K562 (cell line): ENCODE measurements at regions not wholly inside any gene's neighbourhood (a gene's known extent, or its start where the extent isn't known, plus 50 kb on each side); places are given as distances from the start of the nearest gene placed in this dataset.
A peak's percentile ranks its signal among the peaks of the same experiment; 100 is the strongest.

Experiments
- ATAC-seq: fragments of 200-7000 bp; cut with Tn5 transposase; 3 replicates; pipeline ENCODE4 v1.9.1; 2020; ENCODE audit warnings: moderate library complexity
- BruUV-seq: library from RNA; stranded (reverse); fragments of 400-500 nt; replicated peaks from 2 replicates; lab custom pipeline; 2021; lab: Mats Ljungman, UMichigan
- CTCF ChIA-PET: fragments of 300-600 bp; formaldehyde crosslinking; extraction: SDS; loops from one replicate; lab custom pipeline; 2021; ENCODE audit warnings: low intra/inter-chr PET ratio; lab: Yijun Ruan, JAX
- POLR2A ChIA-PET: fragments of 300-600, 350-650 bp; sonication (Branson Sonifier 250); formaldehyde crosslinking; extraction: SDS; loops from one replicate; lab custom pipeline; 2021; ENCODE audit warnings: antibody characterized with exemption, inconsistent platforms; lab: Yijun Ruan, JAX
- DNase-seq, 4 experiments: peaks; one replicate each; pipeline versions ENCODE4 v3.0.0 to v3.0.0-alpha.2; 2011 to 2018; ENCODE audit warnings: low spot score in 3 of 4, mixed read lengths in 3 of 4; ENCODE audit errors: extremely low read depth in 1 of 4
- FAIRE-seq: peaks from 2 replicates; lab custom pipeline; 2011; peaks lifted over from hg19 to GRCh38; lab: Jason Lieb, UNC
- H2AFZ ChIP-seq: 2 replicates; pipeline ENCODE4 v1.6.0; 2011; ENCODE audit warnings: low read depth, low read length, control low read depth, inconsistent platforms
- H3K27ac ChIP-seq: fragments of 200-600 bp; 3 replicates; pipeline ENCODE4 v1.8.0; 2011; ENCODE audit warnings: low read depth, mild to moderate bottlenecking, control low read depth, inconsistent platforms, low read length, moderate library complexity, mixed read lengths; ENCODE audit errors: extremely low read depth
- H3K27me3 ChIP-seq, 2 experiments: fragments of 300-600 bp in 1 of 2; 2 replicates in 1 of 2; 3 replicates in 1 of 2; pipeline versions ENCODE4 v1.6.0 to v1.8.0; 2011; ENCODE audit warnings: inconsistent platforms in 2 of 2, low read length in 2 of 2, mild to moderate bottlenecking in 1 of 2, mixed read lengths in 1 of 2, moderate library complexity in 1 of 2; ENCODE audit not compliant: control insufficient read depth in 2 of 2, insufficient read depth in 2 of 2
- H3K36me3 ChIP-seq: fragments of 300-600 bp; 3 replicates; pipeline ENCODE4 v1.8.0; 2011; ENCODE audit warnings: mild to moderate bottlenecking, low read length, inconsistent platforms; ENCODE audit not compliant: control insufficient read depth, insufficient read depth
- H3K4me1 ChIP-seq, 2 experiments: fragments of 200-600 bp in 1 of 2; replicated peaks in 1 of 2; 2 replicates in 1 of 2; 3 replicates in 1 of 2; pipeline versions ENCODE4 v1.5.1 to v1.8.0; 2011; ENCODE audit warnings: inconsistent platforms in 2 of 2, low read length in 2 of 2, mild to moderate bottlenecking in 1 of 2, mixed read lengths in 1 of 2, moderate library complexity in 1 of 2; ENCODE audit not compliant: control insufficient read depth in 2 of 2, insufficient read depth in 2 of 2
- H3K4me2 ChIP-seq: 2 replicates; pipeline ENCODE4 v1.6.1; 2011; ENCODE audit warnings: low read length, control low read depth, inconsistent platforms, mixed read lengths; ENCODE audit not compliant: insufficient read depth
- H3K4me3 ChIP-seq: fragments of 200-600 bp; sonication (generic), shearing (Covaris generic); 2 replicates; pipeline ENCODE4 v1.5.1; 2016; ENCODE audit warnings: control low read depth, inconsistent platforms
- H3K79me2 ChIP-seq: fragments of 200-600 bp; 3 replicates; pipeline ENCODE4 v1.8.0; 2011; ENCODE audit warnings: low read length, inconsistent platforms; ENCODE audit not compliant: control insufficient read depth, insufficient read depth
- H3K9ac ChIP-seq, 2 experiments: 2 replicates each; pipeline versions ENCODE4 v1.6.0 to v1.6.1; 2011; ENCODE audit warnings: low read depth in 2 of 2, low read length in 2 of 2, control low read depth in 1 of 2, inconsistent platforms in 1 of 2, mild to moderate bottlenecking in 1 of 2, mixed read lengths in 1 of 2; ENCODE audit not compliant: insufficient read depth in 1 of 2
- H3K9me1 ChIP-seq: one replicate; pipeline ENCODE4 v1.6.0; 2011; ENCODE audit warnings: inconsistent platforms, mild to moderate bottlenecking, low read length, moderate library complexity; ENCODE audit not compliant: control insufficient read depth, insufficient read depth
- H3K9me3 ChIP-seq: replicated peaks from 2 replicates; pipeline ENCODE4 v1.5.1; 2011; ENCODE audit warnings: low read depth, low read length, inconsistent platforms; ENCODE audit not compliant: control insufficient read depth, insufficient read depth
- H4K20me1 ChIP-seq: replicated peaks from 2 replicates; pipeline ENCODE4 v1.6.1; 2011; ENCODE audit warnings: low read length, inconsistent platforms, mixed read lengths; ENCODE audit not compliant: control insufficient read depth, insufficient read depth
- ARID3A ChIP-seq: IDR thresholded peaks from 2 replicates; pipeline ENCODE4 v1.6.1; 2012; ENCODE audit warnings: low read depth, low read length, improper control_type of control experiment, borderline replicate concordance
- BCLAF1 ChIP-seq, 2 experiments: fragments of 450-650 bp in 1 of 2; IDR thresholded peaks; 2 replicates each; pipeline ENCODE4 v1.6.1; 2011 to 2017; ENCODE audit warnings: low read depth in 2 of 2, antibody characterized with exemption in 1 of 2, borderline replicate concordance in 1 of 2, low read length in 1 of 2, mild to moderate bottlenecking in 1 of 2, mixed read lengths in 1 of 2; ENCODE audit not compliant: control insufficient read depth in 1 of 2
- MED1 ChIP-seq: sonication (generic); formaldehyde crosslinking; IDR thresholded peaks from 2 replicates; pipeline ENCODE4 v1.8.1; 2023; ENCODE audit warnings: missing genetic modification reagents, borderline replicate concordance
- SREBF2 ChIP-seq: sonication (generic); formaldehyde crosslinking; IDR thresholded peaks from 2 replicates; pipeline ENCODE4 v1.4.0; 2020; ENCODE audit warnings: mild to moderate bottlenecking, missing genetic modification reagents
- ZNF175 ChIP-seq: fragments of 200-800 bp; sonication (Bioruptor generic); IDR thresholded peaks from 2 replicates; pipeline ENCODE4 v1.6.1; 2016; ENCODE audit warnings: low read depth, mild to moderate bottlenecking, missing genetic modification characterization, missing compliant biosample characterization
- in situ Hi-C: fragments of 300-500 bp; cut with MboI; formaldehyde crosslinking; loops from 4 replicates; pipeline ENCODE4 v1.15.0; 2018; ENCODE audit warnings: inconsistent platforms, mixed read lengths
- intact Hi-C: fragments of 100-400 bp; cut with micrococcal nuclease; formaldehyde crosslinking; loops from 2 replicates; pipeline ENCODE4 v1.14.2; 2022

- TF ChIP-seq BCLAF1 (IDR thresholded peaks at IDR 0.05; ENCODE audit: borderline replicate concordance in 1 of 2, control insufficient read depth in 1 of 2, low read depth in 2 of 2, low read length in 1 of 2) (no peak), ZNF175 (CRISPR knock-in tag) (peak; percentile 48; the same call in 1 of the 2 replicates)
These were observed 233.7 kb downstream of the PTEN start (continued) for GRCh38 chr10:88097092-88097516.

- in situ Hi-C loops (loop anchor here (25.0 kb wide), 1 partner anchor 235 kb away; the partner anchor contains the start of genes KLLN and PTEN), intact Hi-C loops (no loop called here)
- no peak overlapping the region for H3K4me2 ChIP-seq
- ChIA-PET CTCF (no interaction called here), POLR2A (interaction anchor here (0.8 kb wide), 1 partner anchor 236 kb away, joined by 3 read pairs; no protein-coding TSS in a partner anchor)
- H4K20me1 ChIP-seq, result no peaks in the 10 kb centered on the region
- H3K79me2 ChIP-seq, result no peaks in the 10 kb centered on the region
- no peak overlapping the region for H3K9ac ChIP-seq
- peaks cover 0 to 7% of the 10 kb centered on the region in 2 experiments; a peak in 2 of 5 replicates for H3K4me1 ChIP-seq
- H3K4me3 ChIP-seq, result no peak overlapping the region
- ATAC-seq (no peak), FAIRE-seq (no peak), DNase-seq (no peak)
- BruUV-seq, result no TSS peak
- H3K9me3 ChIP-seq, result no peaks in the 10 kb centered on the region
- no peaks in the 10 kb centered on the region for H3K27me3 ChIP-seq
- H3K9me1 ChIP-seq, result no peaks in the 10 kb centered on the region
- H2AFZ ChIP-seq, result no peak overlapping the region
- no peak overlapping the region for H3K27ac ChIP-seq
- no peaks in the 10 kb centered on the region for H3K36me3 ChIP-seq
- TF ChIP-seq SREBF2 (CRISPR knock-in tag), result no peak
- TF ChIP-seq MED1 (CRISPR knock-in tag), result no peak
- TF ChIP-seq ARID3A, result no peak
These were observed 234.1 kb downstream of the PTEN start for GRCh38 chr10:88097536-88097935.
